ENCODE measurements at regions not wholly inside any gene's neighbourhood (a gene's known extent, or its start where the extent isn't known, plus 50 kb on each side); places are given as distances from the start of the nearest gene placed in this dataset.

DNA sequence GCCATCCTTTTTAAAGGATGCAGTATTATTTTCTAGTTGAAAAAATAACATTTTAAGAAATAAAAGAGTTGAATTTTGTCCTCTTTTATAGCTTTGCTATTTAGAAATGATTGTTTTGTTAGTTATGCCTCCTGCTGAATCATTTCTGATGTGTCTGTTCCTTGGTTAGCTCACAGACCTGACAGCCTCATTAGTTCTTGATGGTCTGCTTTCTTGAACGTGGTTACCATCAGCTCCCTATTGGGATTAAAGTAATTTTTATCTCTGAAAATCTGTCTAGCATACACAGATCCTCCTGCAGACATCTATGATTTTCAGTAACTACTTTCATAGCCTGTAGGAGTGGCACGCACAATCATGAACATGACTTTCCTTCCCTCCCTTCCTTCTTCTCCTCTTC is 447.6 kb upstream of the B3GALT2 start:
- no peak for ATAC-seq (ENCODE audit: low read depth)
- no peaks in the 10 kb centered on the region for H3K4me1 ChIP-seq (ENCODE audit: insufficient read depth, poor library complexity, severe bottlenecking)
- DNase-seq (ENCODE audit: low spot score): no peak
- H3K9me3 ChIP-seq (ENCODE audit: severe bottlenecking): no peaks in the 10 kb centered on the region
- TF ChIP-seq, protein P1, sequence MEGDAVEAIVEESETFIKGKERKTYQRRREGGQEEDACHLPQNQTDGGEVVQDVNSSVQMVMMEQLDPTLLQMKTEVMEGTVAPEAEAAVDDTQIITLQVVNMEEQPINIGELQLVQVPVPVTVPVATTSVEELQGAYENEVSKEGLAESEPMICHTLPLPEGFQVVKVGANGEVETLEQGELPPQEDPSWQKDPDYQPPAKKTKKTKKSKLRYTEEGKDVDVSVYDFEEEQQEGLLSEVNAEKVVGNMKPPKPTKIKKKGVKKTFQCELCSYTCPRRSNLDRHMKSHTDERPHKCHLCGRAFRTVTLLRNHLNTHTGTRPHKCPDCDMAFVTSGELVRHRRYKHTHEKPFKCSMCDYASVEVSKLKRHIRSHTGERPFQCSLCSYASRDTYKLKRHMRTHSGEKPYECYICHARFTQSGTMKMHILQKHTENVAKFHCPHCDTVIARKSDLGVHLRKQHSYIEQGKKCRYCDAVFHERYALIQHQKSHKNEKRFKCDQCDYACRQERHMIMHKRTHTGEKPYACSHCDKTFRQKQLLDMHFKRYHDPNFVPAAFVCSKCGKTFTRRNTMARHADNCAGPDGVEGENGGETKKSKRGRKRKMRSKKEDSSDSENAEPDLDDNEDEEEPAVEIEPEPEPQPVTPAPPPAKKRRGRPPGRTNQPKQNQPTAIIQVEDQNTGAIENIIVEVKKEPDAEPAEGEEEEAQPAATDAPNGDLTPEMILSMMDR (IDR thresholded peaks at IDR 0.05; ENCODE audit: poor library complexity, severe bottlenecking): no peak
- H3K36me3 ChIP-seq (ENCODE audit: low read depth): no peaks in the 10 kb centered on the region
- H3K27me3 ChIP-seq (ENCODE audit: insufficient read depth, poor library complexity, severe bottlenecking): no peaks in the 10 kb centered on the region
- no peak overlapping the region for H3K27ac ChIP-seq (ENCODE audit: poor library complexity, severe bottlenecking)
- no peak overlapping the region for H3K4me3 ChIP-seq (ENCODE audit: severe bottlenecking)

DNA sequence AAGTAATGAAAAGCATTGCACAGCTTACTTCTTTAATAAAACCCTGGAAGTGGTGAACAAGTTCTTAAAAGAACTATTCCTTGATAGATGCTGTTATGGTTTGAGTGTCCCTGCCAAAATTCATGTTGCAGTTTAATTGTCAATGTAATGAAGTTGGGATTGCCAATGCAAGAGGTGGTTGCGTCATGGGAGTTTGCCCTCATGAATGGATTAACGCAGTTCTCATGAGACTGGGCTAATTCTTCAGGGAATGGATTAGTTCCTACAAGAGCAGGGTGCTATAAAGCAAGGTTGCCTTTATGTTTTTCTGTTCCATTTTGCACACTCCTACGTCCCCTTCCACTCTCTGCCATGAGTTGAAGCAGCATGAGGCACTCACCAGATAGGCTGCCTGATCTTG is 446.7 kb upstream of the B3GALT2 start:
- DNase-seq (ENCODE audit: low spot score): no peak
- TF ChIP-seq, protein P1 (IDR thresholded peaks at IDR 0.05; ENCODE audit: poor library complexity, severe bottlenecking): no peak
- no peak for ATAC-seq (ENCODE audit: low read depth)
- H3K36me3 ChIP-seq (ENCODE audit: low read depth): no peaks in the 10 kb centered on the region
- H3K27me3 ChIP-seq (ENCODE audit: insufficient read depth, poor library complexity, severe bottlenecking): no peaks in the 10 kb centered on the region
- H3K27ac ChIP-seq (ENCODE audit: poor library complexity, severe bottlenecking): no peak overlapping the region
- H3K9me3 ChIP-seq (ENCODE audit: severe bottlenecking): no peaks in the 10 kb centered on the region
- H3K4me1 ChIP-seq (ENCODE audit: insufficient read depth, poor library complexity, severe bottlenecking): no peaks in the 10 kb centered on the region
- no peak overlapping the region for H3K4me3 ChIP-seq (ENCODE audit: severe bottlenecking)

- Histone ChIP-seq H3K9me3 (ENCODE audit: severe bottlenecking) (no peaks in the 10 kb centered on the region), H3K36me3 (ENCODE audit: low read depth) (no peaks in the 10 kb centered on the region), H3K4me3 (ENCODE audit: severe bottlenecking) (no peak overlapping the region), H3K27me3 (ENCODE audit: insufficient read depth, poor library complexity, severe bottlenecking) (no peaks in the 10 kb centered on the region), H3K4me1 (ENCODE audit: insufficient read depth, poor library complexity, severe bottlenecking) (no peaks in the 10 kb centered on the region), H3K27ac (ENCODE audit: poor library complexity, severe bottlenecking) (no peak overlapping the region)
- DNase-seq (ENCODE audit: low spot score): no peak
- TF ChIP-seq, protein P1 (IDR thresholded peaks at IDR 0.05; ENCODE audit: poor library complexity, severe bottlenecking): no peak
- ATAC-seq (ENCODE audit: low read depth): no peak
Observed at GRCh38 chr1:193631306-193631705, 444.9 kb upstream of the B3GALT2 start.

DNA sequence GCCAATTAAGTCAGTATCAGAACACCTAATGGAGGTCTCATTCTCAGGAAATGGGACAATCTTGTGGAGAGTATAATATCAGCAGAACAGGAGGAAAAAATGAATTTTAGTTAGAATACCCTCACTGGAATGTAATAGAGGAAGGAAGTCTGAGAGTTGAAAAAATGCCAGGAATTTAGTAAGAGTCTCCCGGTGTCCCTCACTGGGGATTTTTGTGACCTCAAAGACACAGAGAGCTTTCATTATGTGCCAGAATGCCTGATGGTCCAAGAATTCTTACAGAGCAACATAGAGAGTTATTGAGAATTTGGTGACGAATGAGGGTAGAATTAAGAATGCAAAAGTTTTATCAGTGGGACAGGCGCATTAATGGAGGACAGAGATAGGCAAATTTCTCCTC is 443.5 kb upstream of the B3GALT2 start:
- Histone ChIP-seq H3K9me3 (ENCODE audit: severe bottlenecking) (no peaks in the 10 kb centered on the region), H3K27me3 (ENCODE audit: insufficient read depth, poor library complexity, severe bottlenecking) (no peaks in the 10 kb centered on the region), H3K4me3 (ENCODE audit: severe bottlenecking) (no peak overlapping the region), H3K36me3 (ENCODE audit: low read depth) (no peaks in the 10 kb centered on the region), H3K27ac (ENCODE audit: poor library complexity, severe bottlenecking) (no peak overlapping the region), H3K4me1 (ENCODE audit: insufficient read depth, poor library complexity, severe bottlenecking) (no peaks in the 10 kb centered on the region)
- no peak for DNase-seq (ENCODE audit: low spot score)
- ATAC-seq (ENCODE audit: low read depth): no peak
- TF ChIP-seq, protein P1 (IDR thresholded peaks at IDR 0.05; ENCODE audit: poor library complexity, severe bottlenecking): no peak

GRCh38 chr1:193626695-193627094 is 440.3 kb upstream of the B3GALT2 start:
- Histone ChIP-seq H3K27me3 (ENCODE audit: insufficient read depth, poor library complexity, severe bottlenecking) (no peaks in the 10 kb centered on the region), H3K4me1 (ENCODE audit: insufficient read depth, poor library complexity, severe bottlenecking) (no peaks in the 10 kb centered on the region), H3K4me3 (ENCODE audit: severe bottlenecking) (no peak overlapping the region), H3K36me3 (ENCODE audit: low read depth) (no peaks in the 10 kb centered on the region), H3K9me3 (ENCODE audit: severe bottlenecking) (no peaks in the 10 kb centered on the region), H3K27ac (ENCODE audit: poor library complexity, severe bottlenecking) (no peak overlapping the region)
- ATAC-seq (ENCODE audit: low read depth) (no peak), DNase-seq (ENCODE audit: low spot score) (no peak)
- TF ChIP-seq, protein P1 (IDR thresholded peaks at IDR 0.05; ENCODE audit: poor library complexity, severe bottlenecking): no peak

Data from RWPE2 (cell line).